Neural progenitor cell (in vitro differentiated cells): ENCODE measurements at regions not wholly inside any gene's neighbourhood (a gene's known extent, or its start where the extent isn't known, plus 50 kb on each side); places are given as distances from the start of the nearest gene placed in this dataset.

Experiments used
- EZH2 ChIP-seq: fragments of 200-600 bp; sonication (generic); IDR thresholded peaks from 2 replicates; pipeline ENCODE4 v1.6.1; 2017; ENCODE audit warnings: antibody characterized with exemption, mild to moderate bottlenecking, moderate library complexity
- TF ChIP-seq, protein P1 (sequence below): fragments of 200-600 bp; sonication (generic); IDR thresholded peaks from 2 replicates; pipeline ENCODE4 v1.5.1; 2017; ENCODE audit warnings: antibody characterized with exemption, mild to moderate bottlenecking

DNA sequence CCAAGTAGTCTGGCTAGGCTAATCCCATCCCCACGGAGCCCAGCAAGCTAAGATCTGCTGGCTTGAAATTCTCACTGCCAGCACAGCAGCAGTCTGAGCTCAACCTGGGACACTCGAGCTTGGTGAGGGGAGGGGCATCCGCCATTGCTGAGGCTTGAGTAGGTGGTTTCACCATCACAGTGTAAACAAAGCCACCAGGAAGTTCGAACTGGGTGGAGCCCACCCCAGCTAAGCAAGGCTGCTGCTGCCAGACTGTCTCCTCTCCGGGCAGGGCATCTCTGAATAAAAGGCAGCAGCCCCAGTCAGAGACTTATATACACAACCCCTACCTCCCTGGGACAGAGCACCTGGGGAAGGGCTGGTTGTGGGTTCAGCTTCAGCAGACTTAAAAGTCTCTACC lies 639.6 kb downstream of the IQCM start:
- TF ChIP-seq, protein P1, sequence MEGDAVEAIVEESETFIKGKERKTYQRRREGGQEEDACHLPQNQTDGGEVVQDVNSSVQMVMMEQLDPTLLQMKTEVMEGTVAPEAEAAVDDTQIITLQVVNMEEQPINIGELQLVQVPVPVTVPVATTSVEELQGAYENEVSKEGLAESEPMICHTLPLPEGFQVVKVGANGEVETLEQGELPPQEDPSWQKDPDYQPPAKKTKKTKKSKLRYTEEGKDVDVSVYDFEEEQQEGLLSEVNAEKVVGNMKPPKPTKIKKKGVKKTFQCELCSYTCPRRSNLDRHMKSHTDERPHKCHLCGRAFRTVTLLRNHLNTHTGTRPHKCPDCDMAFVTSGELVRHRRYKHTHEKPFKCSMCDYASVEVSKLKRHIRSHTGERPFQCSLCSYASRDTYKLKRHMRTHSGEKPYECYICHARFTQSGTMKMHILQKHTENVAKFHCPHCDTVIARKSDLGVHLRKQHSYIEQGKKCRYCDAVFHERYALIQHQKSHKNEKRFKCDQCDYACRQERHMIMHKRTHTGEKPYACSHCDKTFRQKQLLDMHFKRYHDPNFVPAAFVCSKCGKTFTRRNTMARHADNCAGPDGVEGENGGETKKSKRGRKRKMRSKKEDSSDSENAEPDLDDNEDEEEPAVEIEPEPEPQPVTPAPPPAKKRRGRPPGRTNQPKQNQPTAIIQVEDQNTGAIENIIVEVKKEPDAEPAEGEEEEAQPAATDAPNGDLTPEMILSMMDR: no peak
- TF ChIP-seq EZH2: no peak
